ENCODE measurements at regions not wholly inside any gene's neighbourhood (a gene's known extent, or its start where the extent isn't known, plus 50 kb on each side); places are given as distances from the start of the nearest gene placed in this dataset.

DNA sequence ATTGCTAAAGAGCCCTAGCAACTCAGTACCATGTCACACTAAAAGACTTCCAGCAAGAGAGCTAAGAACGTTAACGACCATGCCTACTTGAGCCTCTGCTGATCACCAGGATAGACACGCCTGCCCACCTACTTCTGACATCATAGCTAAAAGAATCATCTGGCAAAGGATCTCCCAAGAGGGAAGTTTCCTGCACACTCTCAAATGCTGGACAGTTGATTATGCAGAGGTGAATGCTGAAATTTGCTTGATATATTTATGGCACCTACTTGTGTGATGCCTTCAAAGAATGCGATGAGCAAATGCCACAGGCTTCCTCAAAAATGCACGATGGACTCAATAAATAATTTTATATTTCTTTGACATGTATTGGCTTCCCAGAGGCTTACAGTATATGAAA, 113.6 kb downstream of the GALC start:
- DNase-seq (ENCODE audit: low read depth) = no peak

DNA sequence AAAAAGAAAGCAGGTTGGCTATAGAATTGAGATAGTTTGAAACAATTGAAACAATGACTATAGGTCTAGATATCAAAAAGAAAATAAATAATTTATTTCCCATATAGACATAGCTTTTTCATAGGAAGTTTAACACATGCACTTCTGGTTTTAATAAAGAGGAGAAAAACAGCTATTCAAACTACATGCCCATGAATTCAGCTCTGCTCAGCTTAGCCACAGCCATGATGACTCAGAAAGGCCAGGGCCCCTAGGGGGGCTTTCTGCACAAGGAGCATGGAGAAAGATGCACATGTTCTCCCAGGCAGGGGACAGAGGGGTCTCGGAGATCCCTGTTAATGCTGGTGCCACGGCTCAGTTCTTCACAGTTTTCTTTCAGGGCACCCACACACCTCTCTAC, 114.0 kb downstream of the GALC start:
- DNase-seq (ENCODE audit: low read depth) = no peak

DNA sequence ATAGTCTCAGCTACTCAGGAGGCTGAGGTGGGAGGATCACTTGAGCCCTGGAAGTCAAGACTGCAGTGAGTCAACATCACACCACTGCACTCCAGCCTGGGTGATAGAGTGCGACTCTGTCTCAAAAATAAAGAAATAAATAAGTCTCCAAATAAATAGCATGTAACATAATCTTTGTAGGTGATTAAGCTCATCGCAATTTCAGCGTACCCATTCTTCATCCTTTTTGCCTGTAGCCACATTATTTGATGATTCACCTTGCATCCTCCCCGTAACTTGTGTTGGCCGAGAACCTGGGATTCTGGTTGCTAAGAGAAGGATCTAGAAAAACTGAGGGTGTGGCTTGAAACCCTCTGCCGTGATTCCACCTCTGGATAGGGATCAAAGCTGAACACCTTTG, 115.1 kb downstream of the GALC start:
- DNase-seq (ENCODE audit: low read depth) = no peak

DNA sequence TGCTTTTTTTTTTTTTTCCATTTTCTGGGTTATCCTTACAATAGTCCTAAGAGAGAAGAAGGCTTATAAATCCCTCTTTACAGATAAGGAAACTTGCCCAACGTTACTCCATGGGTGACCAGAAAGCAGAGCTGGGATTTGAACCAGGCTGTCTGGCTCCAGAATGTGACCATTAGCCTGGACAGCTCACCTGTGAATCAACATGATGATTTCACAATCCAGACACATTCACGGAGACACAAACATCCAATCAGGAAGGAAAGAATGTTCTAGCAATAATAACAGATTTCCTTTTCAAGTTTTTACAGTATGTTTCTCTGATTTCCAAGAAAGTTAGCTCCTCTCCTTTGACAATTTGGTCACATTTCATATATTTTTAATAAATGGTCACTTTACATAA, 118.3 kb downstream of the GALC start:
- no peak for DNase-seq (ENCODE audit: low read depth)

DNA sequence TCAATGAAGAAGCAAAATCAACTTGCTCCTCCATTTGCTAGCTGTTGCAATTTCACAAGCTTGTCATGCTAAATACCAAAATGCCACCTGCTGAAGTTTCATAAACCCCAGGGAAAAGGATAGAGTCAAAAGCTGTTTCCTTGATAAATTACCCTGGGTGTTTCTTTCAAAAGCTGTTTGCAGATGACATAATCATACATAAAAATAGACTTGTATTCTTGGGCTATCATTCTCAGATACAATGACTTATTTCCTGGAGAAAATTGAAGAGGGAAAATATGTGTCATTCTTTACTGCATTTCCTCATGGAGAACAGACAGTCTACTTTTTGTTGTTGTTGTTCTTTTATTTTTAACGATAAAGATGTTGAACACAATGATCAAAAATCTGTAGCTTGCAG, 119.2 kb downstream of the GALC start:
- no peak for DNase-seq (ENCODE audit: low read depth)

DNA sequence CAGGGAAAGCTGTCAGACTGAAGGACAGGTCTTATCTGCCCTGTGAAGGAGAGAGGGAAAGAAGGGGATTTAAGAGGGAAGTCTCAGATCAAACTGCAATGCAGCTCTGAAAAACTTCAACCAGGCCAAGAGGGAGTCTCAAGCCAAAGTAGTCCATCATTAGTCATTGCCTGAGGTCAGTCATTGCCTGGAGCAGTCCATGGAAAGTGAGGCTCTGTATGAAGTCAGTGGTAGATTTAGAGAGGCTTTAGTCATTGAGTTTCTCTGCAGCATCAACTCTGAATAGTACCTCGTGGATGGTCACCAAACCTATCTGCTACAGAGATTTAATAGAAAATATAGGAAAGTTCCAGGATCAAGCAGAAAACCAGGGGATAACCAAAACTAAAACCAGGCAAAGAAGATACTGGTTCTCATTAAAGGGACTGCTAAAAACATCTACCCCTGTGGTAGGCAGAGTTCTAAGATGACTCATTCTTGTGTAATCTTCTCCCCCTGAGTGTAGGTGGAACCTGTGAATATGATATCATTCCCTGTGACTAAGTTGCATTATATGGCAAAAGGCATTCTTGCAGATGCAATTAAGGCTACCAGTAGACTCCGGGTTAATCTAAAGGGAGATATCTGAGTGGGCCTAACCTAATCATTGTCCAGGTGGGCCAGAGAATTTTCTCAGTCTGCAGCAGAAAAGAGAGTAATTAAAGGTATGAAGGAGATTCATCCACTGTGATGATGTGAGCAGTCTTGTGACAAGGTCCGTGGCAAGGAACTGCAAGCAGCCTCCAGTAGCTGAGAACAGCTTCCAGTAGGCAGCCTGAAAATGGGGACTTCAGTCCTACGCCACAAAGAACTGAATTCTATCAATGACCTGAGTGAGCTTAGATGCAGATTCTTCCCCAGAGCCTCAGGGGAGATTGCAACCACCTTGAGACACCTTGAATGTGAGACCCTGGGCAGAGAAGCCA, 123.1 kb downstream of the GALC start:
- DNase-seq (ENCODE audit: low read depth) = no peak

DNA sequence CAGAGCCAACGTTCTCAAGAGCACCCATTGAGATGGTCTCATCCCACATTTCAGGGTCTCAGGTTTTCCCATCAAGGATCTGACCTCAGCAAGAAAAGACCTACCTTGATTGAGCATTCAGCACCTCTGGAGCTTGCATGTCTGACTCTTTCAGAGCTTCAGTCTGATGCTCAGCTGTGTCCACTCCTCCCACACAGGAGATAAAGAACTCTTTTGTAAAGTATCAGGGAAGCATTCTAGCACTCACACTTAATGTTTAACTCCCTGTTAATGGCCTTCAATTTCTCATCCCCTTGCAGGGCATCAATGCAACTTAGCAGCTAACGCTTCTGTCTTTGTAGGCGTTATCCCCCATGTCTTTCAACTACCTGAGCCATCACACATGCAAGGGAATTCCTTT, 124.1 kb downstream of the GALC start:
- no peak for DNase-seq (ENCODE audit: low read depth)

DNA sequence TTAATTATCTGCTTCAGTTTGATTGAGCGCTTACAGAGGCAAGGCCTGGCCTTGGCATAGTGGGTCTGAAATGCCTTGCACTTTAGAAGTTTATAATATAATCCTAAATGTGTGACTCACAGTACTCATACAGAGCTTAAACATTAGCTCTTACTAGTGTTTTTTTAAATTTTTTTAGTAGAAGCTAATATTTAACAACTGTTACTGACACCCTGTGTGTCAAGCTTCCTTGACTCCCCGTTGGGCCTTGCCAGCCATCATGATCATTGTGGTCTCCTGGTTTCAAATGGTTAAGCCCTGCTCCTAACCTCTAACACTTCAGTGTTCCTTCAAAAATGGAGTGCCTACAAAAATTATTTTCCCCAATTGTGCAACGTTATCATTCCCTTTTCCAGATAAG, 126.9 kb downstream of the GALC start:
- DNase-seq (ENCODE audit: low read depth) = no peak

DNA sequence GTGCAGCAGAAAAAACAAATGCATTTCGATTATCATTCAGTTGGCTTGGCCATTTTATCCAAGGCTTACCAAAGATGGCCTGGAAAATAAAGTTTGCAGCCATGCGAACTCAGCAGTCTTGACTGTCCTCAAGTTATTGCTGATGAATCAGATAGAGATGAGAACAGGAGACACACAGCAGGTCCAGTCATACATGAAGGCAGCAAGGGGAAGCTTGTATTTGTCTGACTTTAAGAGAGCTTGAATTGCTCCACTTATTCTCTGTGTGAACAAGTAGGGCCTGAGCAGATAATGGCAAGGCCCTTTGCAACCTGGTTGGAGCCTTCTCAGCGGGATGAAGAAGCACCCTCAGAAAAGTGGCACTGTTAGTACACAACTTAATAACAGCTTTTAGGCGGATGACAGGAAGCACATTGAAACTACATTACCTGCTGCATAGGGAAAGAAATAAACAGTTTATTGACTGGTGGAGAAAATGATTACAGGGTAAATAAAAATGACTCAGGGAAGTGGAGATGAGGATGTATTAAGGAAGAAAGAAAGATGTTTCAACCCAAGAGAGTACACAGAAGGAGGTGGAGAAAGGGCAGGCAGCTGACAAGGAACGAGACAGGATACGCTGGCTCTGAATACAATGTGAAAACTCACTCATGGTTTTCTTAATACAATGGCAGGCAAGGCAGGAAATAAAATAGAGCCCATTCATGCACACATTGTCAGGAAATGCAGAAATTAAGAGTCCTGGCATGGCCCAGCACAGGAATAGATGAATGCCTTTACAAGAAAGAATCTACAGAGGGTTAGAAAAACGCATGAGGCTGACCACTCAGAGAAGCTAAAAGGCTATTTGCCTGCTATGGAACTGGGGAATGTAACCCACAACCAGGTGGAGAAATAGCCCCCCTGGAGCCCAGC, 128.4 kb downstream of the GALC start:
- no peak for DNase-seq (ENCODE audit: low read depth)

DNA sequence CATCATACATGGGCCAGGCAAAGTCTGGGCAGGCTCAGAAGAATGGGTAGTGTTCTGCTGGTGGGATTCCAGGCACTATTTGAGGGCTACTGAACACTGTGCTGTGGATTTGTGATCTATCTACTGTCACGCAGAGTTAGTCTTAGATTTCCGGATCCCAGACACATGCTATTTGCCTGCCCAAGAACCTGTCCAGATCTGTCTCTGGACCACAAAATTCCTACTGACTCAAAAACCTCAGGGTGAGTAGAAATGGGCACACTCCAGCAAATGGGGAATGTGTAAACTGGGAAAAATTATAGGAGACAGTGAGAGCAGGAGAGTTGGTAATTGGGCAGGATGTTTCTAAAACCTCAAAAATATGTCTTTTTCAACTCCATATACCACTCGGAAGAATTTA, 129.9 kb downstream of the GALC start:
- DNase-seq (ENCODE audit: low read depth) = no peak

DNA sequence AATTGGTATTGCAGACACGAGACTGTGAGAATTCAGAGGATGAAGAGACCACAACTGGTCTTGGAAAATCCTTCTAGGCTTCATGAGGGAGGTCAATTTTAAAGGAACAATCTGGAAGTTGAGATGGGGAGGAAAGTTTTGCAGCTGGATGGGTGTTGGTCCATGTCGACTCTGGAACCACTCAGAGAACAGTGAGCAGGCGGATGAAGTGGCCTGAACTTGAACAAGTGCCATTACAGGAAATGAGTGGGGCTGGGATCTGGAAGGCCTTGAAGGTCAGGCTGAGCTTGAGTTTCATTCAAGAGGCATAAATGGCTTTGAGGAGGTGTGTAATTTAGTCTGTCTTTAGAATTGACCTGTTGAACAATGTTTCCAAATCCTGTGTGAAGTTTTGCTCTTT, 140.9 kb downstream of the GALC start:
- DNase-seq (ENCODE audit: low read depth) = no peak

DNA sequence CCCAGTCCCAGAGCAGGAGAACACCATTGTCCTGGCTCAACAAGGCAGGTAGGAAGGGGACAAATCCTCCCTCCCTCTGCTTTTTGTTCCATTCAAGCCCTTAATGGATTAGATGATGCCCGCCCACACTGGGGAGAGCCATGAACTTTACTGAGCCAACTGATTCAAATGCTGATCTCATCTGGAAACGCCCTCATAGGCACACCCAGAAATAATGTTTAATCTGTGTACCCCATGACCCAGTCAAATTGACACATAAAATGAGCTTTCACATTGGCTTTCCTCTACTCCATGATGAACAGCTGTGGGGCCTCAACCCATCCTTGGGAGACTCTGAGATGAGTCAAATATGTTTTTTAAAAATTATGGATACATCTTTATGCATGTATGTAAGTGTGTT, 141.8 kb downstream of the GALC start:
- no peak for DNase-seq (ENCODE audit: low read depth)

DNA sequence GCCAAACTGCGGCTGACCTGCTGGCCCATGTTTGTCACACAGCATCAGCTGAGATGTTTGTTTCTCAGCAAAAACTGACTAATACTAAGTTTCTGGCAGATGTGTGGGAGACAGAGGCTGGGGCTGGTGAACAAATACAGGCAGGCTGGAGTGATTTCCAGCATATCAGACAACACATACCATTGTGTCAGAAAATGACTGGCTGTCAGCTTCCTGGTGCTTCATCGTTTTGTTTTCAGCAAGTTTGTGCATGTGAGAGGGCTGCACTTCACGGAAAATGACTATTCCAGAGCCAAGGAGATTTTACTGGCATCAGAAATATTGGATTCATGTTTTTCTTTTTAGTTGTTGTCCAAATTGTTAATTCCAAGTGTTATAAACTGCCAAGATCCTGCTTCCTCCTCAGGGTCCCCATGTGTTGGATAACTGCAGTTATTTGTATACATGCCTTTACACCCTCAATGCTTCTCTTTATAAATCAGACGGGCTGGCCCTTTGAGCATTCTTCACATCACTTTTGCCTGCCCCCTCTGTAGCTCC, 145.7 kb downstream of the GALC start:
- no peak for DNase-seq (ENCODE audit: low read depth)

DNA sequence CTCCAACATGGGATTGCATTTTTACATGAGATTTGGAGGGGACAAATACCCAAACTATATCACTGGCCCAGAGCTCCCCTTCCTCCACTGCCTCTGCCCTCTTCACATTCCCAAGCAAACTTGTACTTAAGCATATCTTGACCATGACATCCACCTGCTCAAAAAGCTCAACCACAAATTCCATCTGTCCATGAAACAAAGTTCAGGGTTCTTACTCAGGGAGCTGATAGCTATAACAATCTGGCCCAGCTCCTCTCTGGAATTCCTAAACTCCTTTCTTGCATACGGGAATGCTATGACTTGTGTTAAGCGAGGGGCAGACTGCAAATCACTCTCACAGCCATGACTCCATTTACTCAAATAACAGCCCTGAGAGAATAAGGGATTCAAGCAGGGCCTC, 152.1 kb downstream of the GALC start:
- no peak for DNase-seq (ENCODE audit: low read depth)

DNA sequence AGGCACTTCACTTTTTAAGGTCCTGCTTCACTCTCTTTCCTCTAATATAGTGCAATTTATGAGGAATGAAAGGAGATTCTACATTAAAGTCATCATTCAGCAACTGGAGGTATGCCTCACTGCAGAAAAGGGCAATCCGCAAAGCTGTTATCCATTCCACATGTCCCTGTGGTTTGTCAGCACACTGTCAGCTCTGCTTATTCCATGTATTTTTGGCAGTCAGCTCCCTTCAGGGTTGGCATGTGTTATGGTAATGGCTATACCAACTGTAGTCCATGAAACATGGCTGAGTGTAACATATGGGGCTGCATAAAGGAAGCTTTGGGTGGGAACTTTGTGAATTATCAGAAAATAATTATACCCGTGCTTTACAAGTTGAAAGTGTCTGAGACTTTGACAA, 154.1 kb downstream of the GALC start:
- DNase-seq (ENCODE audit: low read depth) = no peak

DNA sequence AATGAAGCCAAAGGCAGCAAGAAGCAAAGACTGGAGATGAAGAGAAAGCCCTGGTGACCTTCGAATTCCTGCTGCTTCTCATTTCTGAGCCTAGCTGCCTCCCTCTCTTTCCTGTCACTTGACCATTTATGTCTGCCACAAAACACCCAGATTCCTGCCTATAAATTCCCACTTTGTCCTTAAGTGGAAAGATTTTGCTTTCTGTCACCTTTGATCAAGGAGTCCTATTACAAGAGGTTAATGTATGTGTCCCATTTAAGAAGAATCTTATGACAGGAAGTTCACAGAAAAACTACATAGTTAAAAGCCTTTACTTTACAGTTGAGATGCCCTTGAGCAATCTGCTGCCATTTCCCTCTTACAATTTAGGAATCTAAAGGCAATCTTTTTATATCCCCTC, 155.7 kb downstream of the GALC start:
- DNase-seq (ENCODE audit: low read depth) = no peak

DNA sequence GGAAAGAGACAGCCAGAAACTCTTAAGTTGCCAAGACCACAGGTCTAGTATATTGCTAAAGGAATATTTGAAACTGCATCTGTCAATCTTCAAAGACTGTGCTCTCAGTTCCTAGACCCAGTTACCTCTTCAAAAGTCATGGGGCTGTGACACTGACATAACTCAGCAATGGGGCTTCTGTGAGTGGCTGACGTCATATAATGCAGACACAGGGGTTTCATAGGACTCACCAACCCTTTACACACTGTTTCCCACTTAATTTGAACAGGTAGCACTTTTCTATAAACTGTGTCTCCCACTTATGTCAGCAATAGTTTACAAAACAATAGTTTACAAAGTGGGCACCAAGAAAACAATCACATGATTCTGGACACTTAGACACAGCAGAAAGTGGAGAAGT, 158.4 kb downstream of the GALC start:
- no peak for DNase-seq (ENCODE audit: low read depth)

DNA sequence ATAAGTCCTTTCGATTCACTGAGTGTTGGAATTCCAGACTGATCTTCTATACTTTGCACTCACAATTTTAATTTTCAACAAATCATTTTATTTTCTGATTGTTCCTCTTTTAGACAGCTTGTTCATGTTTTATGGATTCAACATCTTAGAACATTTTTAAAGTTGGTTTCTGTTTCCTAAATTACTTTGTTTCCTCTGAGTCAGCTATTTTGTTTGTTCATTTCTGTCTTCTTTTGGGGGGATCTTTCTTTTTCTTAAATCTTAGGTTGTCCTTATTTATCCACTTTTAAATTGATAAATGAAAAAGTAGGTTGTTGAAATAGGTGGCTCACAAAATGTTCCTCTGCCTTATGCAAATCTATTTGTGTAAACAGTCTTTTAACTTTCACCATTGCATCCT, 160.0 kb downstream of the GALC start:
- no peak for DNase-seq (ENCODE audit: low read depth)

DNA sequence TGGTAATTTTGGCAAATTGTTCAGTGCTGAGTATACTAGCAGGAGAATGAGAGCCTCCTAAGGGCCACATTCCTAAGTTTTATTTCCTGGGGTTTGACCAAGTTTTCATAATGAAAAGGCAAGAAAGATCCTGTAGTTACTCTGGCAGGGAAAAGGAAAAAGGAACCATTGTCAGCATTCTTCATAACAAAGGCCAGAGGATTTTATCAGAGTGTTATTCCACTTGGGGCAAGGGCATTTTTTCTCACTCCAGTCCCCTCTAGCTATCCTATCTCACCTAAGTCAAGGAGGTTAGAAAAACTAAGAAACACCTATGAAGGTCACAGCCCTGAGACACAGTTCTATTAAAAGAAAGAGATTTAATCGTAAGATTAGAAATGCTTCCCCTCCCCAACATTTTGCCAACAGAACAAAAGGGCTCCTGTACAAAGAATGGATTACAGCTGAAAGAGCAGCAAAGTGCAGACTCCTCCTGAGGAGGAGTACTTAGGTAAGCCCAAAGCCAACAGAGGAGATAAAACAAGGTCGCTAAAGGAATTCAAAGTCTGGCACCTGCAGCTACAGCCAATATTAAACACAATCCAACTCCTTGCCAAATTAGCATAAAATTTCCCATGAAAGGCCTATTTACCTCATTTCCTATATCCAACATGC, 162.4 kb downstream of the GALC start:
- no peak for DNase-seq (ENCODE audit: low read depth)

DNA sequence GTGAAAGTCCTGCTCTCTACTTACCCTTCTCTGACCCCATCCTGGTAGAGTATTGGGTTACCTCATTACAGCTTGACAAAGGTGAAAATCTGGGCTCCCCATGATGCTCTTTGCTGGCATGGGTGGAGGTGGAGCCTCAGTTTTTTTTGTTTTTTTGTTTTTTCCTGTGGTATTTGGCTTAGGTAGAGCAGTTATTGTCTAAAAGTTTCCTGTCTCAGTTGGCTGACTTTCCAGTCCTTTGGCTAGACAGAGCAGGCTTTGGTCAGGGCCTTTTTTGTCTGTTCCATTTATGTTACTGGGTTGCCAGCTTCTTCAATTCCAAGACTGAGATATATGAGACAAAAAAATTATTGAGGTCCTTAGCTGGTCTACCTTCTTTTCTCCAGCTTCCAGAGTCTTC, 163.4 kb downstream of the GALC start:
- no peak for DNase-seq (ENCODE audit: low read depth)

DNA sequence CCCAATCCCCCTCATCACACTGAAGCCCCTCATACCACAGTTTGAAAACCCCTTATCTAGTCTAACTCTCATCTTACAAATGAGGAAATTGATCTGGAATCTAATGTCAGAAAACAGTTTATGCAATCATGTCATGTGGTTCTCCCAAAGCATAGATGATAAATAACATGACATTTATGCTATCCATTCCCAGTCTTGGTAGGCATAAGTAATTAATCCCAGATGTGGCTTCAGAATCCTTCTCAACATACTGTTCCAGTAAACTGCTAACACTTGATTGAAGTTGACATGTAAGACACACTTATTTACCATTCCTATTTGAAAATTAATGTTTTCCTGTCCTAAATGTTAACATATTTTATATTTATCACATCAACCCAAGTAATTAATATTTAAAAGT, 168.7 kb downstream of the GALC start:
- no peak for DNase-seq (ENCODE audit: low read depth)

DNA sequence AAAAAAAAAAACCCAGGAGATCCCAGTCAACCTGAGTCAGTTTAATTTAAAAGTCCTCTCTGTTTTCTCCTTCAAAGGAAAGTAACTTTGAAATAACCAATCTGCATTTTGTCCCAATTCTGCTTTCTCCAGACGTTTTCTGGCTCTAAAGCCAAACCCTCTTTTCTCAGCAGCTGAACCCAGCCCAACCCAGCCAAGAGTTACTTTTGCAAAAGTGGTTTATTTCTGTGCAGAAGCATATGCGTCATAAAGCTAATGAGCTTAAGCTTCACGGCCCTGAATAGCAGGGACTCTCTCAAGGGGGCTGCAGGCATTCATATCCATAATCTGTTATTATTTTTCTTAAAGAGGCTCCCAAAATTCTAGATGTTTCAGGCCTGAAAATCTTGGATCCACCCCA, 176.6 kb downstream of the GALC start:
- no peak for DNase-seq (ENCODE audit: low read depth)

Measured in activated T-helper 1 cell treated with Interleukin-2 at 50 U/mL for 16 hours (primary cell).